Neural progenitor cell (in vitro differentiated cells): ENCODE measurements at regions not wholly inside any gene's neighbourhood (a gene's known extent, or its start where the extent isn't known, plus 50 kb on each side); places are given as distances from the start of the nearest gene placed in this dataset.

Source experiments
- DNase-seq: peaks from one replicate; pipeline ENCODE4 v3.0.0-alpha.2; 2016; ENCODE audit warnings: low spot score
- H2AFZ ChIP-seq: fragments of 200-600 bp; sonication (generic); replicated peaks from 2 replicates; pipeline ENCODE4 v1.6.1; 2016; ENCODE audit warnings: antibody characterized with exemption
- H3F3A ChIP-seq: fragments of 200-600 bp; sonication (generic); 2 replicates; pipeline ENCODE4 v1.6.1; 2016; ENCODE audit warnings: antibody characterized with exemption, low read depth
- H3K27ac ChIP-seq: fragments of 200-600 bp; sonication (generic); 2 replicates; pipeline ENCODE4 v1.5.1; 2016; ENCODE audit warnings: mild to moderate bottlenecking
- H3K27me3 ChIP-seq: fragments of 200-600 bp; sonication (generic); 2 replicates; pipeline ENCODE4 v1.6.1; 2016; ENCODE audit warnings: mild to moderate bottlenecking, moderate library complexity
- H3K36me3 ChIP-seq: fragments of 200-600 bp; sonication (generic); 2 replicates; pipeline ENCODE4 v1.5.1; 2016
- H3K4me1 ChIP-seq: fragments of 200-600 bp; sonication (generic); 2 replicates; pipeline ENCODE4 v1.6.1; 2016; ENCODE audit warnings: mixed run types
- H3K4me2 ChIP-seq: fragments of 200-600 bp; sonication (generic); 2 replicates; pipeline ENCODE4 v1.6.1; 2016
- H3K4me3 ChIP-seq: fragments of 200-600 bp; sonication (generic); 2 replicates; pipeline ENCODE4 v1.5.1; 2016
- H3K79me2 ChIP-seq: fragments of 200-600 bp; sonication (generic); 2 replicates; pipeline ENCODE4 v1.6.1; 2016; ENCODE audit warnings: low read depth
- H3K9ac ChIP-seq: fragments of 200-600 bp; sonication (generic); 2 replicates; pipeline ENCODE4 v1.6.1; 2016
- H3K9me3 ChIP-seq: fragments of 200-600 bp; sonication (generic); 2 replicates; pipeline ENCODE4 v1.5.1; 2016; ENCODE audit warnings: low read depth
- H4K20me1 ChIP-seq: fragments of 200-600 bp; sonication (generic); 2 replicates; pipeline ENCODE4 v1.6.1; 2016; ENCODE audit warnings: low read depth
- H3K27ac Mint-ChIP-seq: 3 replicates; pipeline ENCODE4 v1.8.0; 2021; ENCODE audit warnings: mixed read lengths
- H3K27me3 Mint-ChIP-seq: 2 replicates; pipeline ENCODE4 v1.8.0; 2022; ENCODE audit warnings: low read depth, mild to moderate bottlenecking, inconsistent platforms, moderate library complexity, mixed read lengths; ENCODE audit not compliant: insufficient read depth
- H3K36me3 Mint-ChIP-seq: 3 replicates; pipeline ENCODE4 v1.8.0; 2021; ENCODE audit warnings: mixed read lengths
- H3K4me1 Mint-ChIP-seq: 3 replicates; pipeline ENCODE4 v1.8.0; 2021; ENCODE audit warnings: mixed read lengths
- H3K4me3 Mint-ChIP-seq: 3 replicates; pipeline ENCODE4 v1.8.0; 2021; ENCODE audit warnings: mild to moderate bottlenecking, moderate library complexity, mixed read lengths
- H3K9me3 Mint-ChIP-seq: 3 replicates; pipeline ENCODE4 v1.8.0; 2020; ENCODE audit warnings: mixed read lengths
- CTCF ChIP-seq: fragments of 200-600 bp; sonication (generic); IDR thresholded peaks from 2 replicates; pipeline ENCODE4 v1.5.1; 2017; ENCODE audit warnings: antibody characterized with exemption, mild to moderate bottlenecking
- EZH2 ChIP-seq: fragments of 200-600 bp; sonication (generic); IDR thresholded peaks from 2 replicates; pipeline ENCODE4 v1.6.1; 2017; ENCODE audit warnings: antibody characterized with exemption, mild to moderate bottlenecking, moderate library complexity
- EZH2phosphoT487 ChIP-seq: fragments of 200-600 bp; sonication (generic); IDR thresholded peaks from 2 replicates; pipeline ENCODE4 v1.6.1; 2017; ENCODE audit warnings: antibody characterized with exemption

DNA sequence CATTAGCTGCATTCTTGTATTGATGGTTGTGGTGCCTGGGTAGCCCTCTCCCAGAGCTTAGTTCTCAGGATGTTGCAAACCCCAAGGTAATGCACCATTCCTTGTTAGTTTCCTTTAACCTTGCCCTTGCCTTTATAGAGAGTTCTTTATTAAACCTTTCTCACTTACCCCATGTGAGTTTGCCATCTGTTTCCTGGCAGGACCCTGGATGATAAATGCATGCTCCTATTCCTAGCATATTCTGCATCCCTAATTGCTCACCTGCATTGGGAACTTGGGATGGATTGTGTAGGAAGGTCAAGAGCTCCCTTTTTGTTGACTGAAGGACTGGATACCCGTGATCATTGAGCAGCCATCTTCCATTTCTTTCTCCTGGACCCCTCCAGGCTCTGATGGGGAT lies 59.9 kb upstream of the AP1S2 start:
- Histone ChIP-seq H3K9ac (no peak overlapping the region), H3K79me2 (no peaks in the 10 kb centered on the region), H3K4me2 (no peak overlapping the region), H3K27ac (no peak overlapping the region), H2AFZ (no peak overlapping the region), H3K36me3 (no peaks in the 10 kb centered on the region), H3K27me3 (no peaks in the 10 kb centered on the region), H3K4me1 (peaks cover 12% of the 10 kb centered on the region), H4K20me1 (no peaks in the 10 kb centered on the region), H3K4me3 (no peak overlapping the region), H3F3A (peaks cover 10% of the 10 kb centered on the region), H3K9me3 (no peaks in the 10 kb centered on the region)
- Mint-ChIP-seq H3K4me3 (no peak overlapping the region), H3K4me1 (peaks cover 48% of the 10 kb centered on the region), H3K36me3 (peaks cover 8% of the 10 kb centered on the region), H3K9me3 (peaks cover 28% of the 10 kb centered on the region), H3K27ac (no peak overlapping the region), H3K27me3 (peaks cover 3% of the 10 kb centered on the region)
- TF ChIP-seq EZH2: no peak
- no peak for TF ChIP-seq EZH2phosphoT487
- no peak for TF ChIP-seq CTCF
- no peak for DNase-seq

- Histone ChIP-seq H3K79me2 (no peaks in the 10 kb centered on the region), H2AFZ (no peak overlapping the region), H3K9me3 (no peaks in the 10 kb centered on the region), H3K4me1 (peaks cover 25% of the 10 kb centered on the region), H3F3A (peaks cover 23% of the 10 kb centered on the region), H3K4me2 (no peak overlapping the region), H3K9ac (no peak overlapping the region), H3K27ac (no peak overlapping the region), H3K36me3 (no peaks in the 10 kb centered on the region), H3K27me3 (no peaks in the 10 kb centered on the region), H4K20me1 (no peaks in the 10 kb centered on the region), H3K4me3 (no peak overlapping the region)
- TF ChIP-seq EZH2 (no peak), CTCF (no peak), EZH2phosphoT487 (no peak)
- no peak for DNase-seq
- H3K36me3 Mint-ChIP-seq: peaks cover 8% of the 10 kb centered on the region
- H3K9me3 Mint-ChIP-seq: peaks cover 22% of the 10 kb centered on the region
- H3K27me3 Mint-ChIP-seq: peaks cover 4% of the 10 kb centered on the region
- H3K4me3 Mint-ChIP-seq: no peak overlapping the region
- H3K4me1 Mint-ChIP-seq: peaks cover 51% of the 10 kb centered on the region
- peak overlapping the region; percentile 40 for H3K27ac Mint-ChIP-seq
Observed at GRCh38 chrX:15913146-15913545, 58.5 kb upstream of the AP1S2 start.

- TF ChIP-seq CTCF: no peak
- TF ChIP-seq EZH2phosphoT487: no peak
- no peak for TF ChIP-seq EZH2
- H3K27ac Mint-ChIP-seq: no peak overlapping the region
- Histone ChIP-seq H3K79me2 (no peaks in the 10 kb centered on the region), H3K4me3 (no peak overlapping the region), H3K9me3 (no peaks in the 10 kb centered on the region), H3K27me3 (no peaks in the 10 kb centered on the region), H3K4me2 (no peak overlapping the region), H3F3A (peaks cover 30% of the 10 kb centered on the region), H3K27ac (no peak overlapping the region), H3K4me1 (peaks cover 30% of the 10 kb centered on the region), H4K20me1 (no peaks in the 10 kb centered on the region), H3K9ac (no peak overlapping the region), H2AFZ (peak overlapping the region; percentile 9), H3K36me3 (no peaks in the 10 kb centered on the region)
- H3K9me3 Mint-ChIP-seq: peaks cover 13% of the 10 kb centered on the region
- H3K4me3 Mint-ChIP-seq: no peak overlapping the region
- no peak for DNase-seq
- H3K4me1 Mint-ChIP-seq: peaks cover 58% of the 10 kb centered on the region
- no peaks in the 10 kb centered on the region for H3K36me3 Mint-ChIP-seq
- peaks cover 4% of the 10 kb centered on the region for H3K27me3 Mint-ChIP-seq
Observed at GRCh38 chrX:15911734-15912550, 57.3 kb upstream of the AP1S2 start.
